GM18909 (cell line): ENCODE measurements at regions not wholly inside any gene's neighbourhood (a gene's known extent, or its start where the extent isn't known, plus 50 kb on each side); places are given as distances from the start of the nearest gene placed in this dataset.
A peak's percentile ranks its signal among the peaks of the same experiment; 100 is the strongest.
"Not testable (repeated sequence)": the region's sequence is repeated elsewhere in the genome, so short reads cannot be mapped to it uniquely, and the experiment has no call there.

ENCODE experiments used
- ATAC-seq: cut with Tn5 transposase; IDR thresholded peaks from one replicate; pipeline ENCODE4 v1.9.1; 2021; ENCODE audit warnings: mild to moderate bottlenecking; ENCODE audit not compliant: unreplicated experiment, poor library complexity

GRCh38 chr21:35556536-35556935, 503.8 kb downstream of the SETD4 start:
- no peak for ATAC-seq

DNA sequence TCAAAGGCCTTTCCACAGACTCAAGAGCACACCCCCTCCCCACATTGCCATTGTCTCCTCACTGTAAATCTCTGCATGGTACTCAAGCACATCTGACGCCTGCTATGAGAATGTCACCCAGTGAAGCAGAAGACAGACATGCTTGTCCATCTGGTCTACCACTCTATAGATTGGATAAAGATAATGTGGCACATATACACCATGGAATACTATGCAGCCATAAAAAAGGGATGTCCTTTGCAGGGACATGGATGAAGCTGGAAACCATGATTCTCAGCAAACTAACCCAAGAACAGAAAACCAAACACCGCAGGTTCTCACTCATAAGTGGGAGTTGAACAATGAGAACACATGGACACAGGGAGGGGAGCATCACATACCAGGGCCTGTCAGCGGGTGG, 503.4 kb upstream of the RUNX1 start:
- not testable (repeated sequence) for ATAC-seq

GRCh38 chr21:35548904-35549615, 500.0 kb upstream of the RUNX1 start:
- ATAC-seq: no peak

- ATAC-seq: no peak
Observed at GRCh38 chr21:35547946-35548774, 499.1 kb upstream of the RUNX1 start.

- ATAC-seq: no peak
Observed at GRCh38 chr21:35543746-35544145, 494.6 kb upstream of the RUNX1 start.

- ATAC-seq: no peak
Observed at GRCh38 chr21:35540950-35541638, 492.0 kb upstream of the RUNX1 start.

GRCh38 chr21:35538386-35538785, 489.3 kb upstream of the RUNX1 start:
- no peak for ATAC-seq

- no peak for ATAC-seq
Observed at GRCh38 chr21:35537604-35538003, 488.5 kb upstream of the RUNX1 start.

DNA sequence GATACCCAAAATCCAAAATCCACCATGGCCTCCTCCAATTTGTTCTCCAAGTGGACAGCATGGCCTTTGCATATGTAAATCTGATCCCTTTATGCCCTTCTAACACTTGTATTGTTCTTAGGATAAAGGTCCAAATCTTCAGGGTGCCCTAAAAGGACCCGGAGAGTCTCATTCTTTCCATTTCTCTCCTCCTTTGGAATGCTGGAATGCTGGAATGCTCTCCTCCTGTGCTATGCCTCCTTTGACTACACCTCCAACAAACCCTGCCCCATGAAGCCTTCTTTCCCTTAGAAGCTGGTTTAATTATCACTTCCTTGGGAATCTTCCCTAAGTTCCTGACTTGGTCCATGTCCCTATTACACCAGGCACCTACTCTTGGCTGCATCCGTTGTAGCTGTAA, 484.8 kb upstream of the RUNX1 start:
- ATAC-seq: no peak

DNA sequence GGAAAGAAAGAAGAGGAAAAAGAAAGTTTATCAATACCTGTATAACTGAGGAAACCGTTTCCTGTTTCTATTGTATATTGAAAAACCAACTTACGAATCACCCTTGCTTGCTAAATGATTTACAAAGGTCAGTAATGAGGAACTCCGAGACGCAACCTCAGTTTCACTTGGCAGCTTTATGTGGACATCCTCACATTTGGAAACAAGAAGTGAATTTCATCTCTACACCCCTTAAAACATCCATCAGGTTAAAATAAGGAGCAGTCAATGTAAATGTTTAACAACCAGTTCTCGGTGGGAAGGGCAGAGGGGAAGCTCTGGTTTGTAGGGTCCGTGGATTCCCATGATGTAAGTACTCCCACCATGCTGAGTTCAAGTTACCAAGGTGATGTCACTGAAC, 481.7 kb upstream of the RUNX1 start:
- ATAC-seq: no peak

- ATAC-seq: peak; percentile 48
Observed at GRCh38 chr21:35529171-35529863, 480.2 kb upstream of the RUNX1 start.

DNA sequence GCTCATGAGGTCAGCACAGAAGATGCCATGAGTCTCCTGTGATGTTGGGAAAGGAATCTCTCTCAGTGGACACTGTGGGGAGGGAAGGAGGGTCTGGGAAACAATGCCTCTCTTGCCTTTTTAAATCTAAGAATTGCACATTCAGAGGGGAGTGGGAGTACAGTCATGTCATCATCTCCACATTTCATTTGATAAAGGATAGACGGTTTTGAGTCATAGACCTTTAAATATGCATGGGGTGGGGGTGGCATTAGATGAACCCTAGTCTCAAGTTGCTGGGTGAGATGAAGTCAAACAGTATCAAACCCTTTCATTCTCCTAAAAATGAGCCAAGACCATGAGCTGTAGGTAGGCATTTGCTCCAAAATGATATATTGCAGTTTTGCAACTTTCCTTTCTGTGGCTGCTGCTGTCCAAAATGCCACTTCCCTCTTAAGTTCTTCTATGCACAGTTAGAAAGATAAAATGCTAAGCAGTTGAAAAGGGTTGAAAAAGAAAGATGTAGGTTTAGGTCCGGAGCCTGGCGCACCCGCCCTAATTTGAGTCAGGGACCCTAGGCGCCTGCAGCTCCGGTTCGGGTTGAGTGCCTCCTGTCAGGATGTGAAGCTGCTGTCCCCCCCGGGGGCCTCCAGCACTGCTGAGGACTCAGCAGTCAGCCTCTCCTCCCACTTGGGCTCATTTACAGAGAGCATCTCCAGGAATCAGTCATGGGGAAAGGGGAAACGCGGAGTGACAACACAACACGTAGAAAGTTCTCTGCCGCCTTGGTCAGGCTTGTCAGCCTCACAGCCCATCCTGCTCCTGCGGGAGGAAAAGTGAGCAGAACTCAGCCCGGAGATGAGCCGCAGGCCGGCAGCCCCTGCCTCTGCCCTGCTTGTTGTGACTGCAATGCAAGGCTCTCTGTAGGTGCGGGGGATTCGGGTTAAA, 479.3 kb upstream of the RUNX1 start:
- peak; percentile 53 for ATAC-seq

- no peak for ATAC-seq
Observed at GRCh38 chr21:35527358-35527757, 478.3 kb upstream of the RUNX1 start.

- ATAC-seq: no peak
Observed at GRCh38 chr21:35525443-35525842, 476.3 kb upstream of the RUNX1 start.

- no peak for ATAC-seq
Observed at GRCh38 chr21:35521852-35522505, 472.9 kb upstream of the RUNX1 start.

- no peak for ATAC-seq
Observed at GRCh38 chr21:35521293-35521692, 472.2 kb upstream of the RUNX1 start.

DNA sequence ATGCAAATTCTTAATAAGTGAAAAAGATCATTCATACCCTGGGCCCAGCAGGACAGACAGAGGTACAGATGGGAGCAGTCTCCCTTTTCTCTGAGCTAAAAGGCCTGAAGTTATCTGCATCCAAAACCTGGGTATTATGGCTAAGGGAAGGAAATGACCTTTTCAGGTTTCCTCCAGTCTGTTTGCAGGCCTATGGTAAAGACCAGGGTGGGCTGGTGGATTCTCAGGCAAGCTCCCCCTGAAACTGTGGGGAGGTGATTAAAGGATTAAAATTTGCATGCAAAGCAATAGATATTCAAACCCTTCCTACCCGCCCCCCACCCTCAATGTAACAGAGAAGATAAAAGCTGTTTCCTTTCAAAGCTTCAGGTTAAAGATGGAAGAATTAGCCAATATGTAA, 471.8 kb upstream of the RUNX1 start:
- ATAC-seq: no peak

DNA sequence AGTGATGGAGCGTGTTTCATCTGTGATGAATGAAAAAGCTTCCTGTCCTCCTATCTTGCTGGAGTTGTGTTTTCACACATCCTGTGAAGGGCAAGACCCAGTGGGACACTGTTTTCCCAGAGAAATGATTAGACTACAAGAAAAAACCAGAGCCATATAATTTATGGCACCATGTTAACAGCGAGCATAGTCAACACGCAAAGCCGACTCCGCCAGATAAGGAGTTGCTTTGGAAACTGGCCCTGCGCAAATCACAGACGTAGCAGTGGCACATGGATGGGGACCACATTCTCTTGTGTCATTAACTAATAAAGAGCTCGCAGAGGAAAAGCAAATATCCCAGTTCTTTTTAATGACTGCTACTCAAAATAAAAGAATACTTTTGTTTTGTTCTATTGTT, 471.2 kb upstream of the RUNX1 start:
- no peak for ATAC-seq

- no peak for ATAC-seq
Observed at GRCh38 chr21:35517865-35518264, 468.8 kb upstream of the RUNX1 start.
